Hematopoietic multipotent progenitor cell treated with erythropoietin and hydrocortisone succinate and interleukin-3 and kit ligand, for 8 days (in vitro differentiated cells): ENCODE measurements at regions not wholly inside any gene's neighbourhood (a gene's known extent, or its start where the extent isn't known, plus 50 kb on each side); places are given as distances from the start of the nearest gene placed in this dataset.
"Not testable (repeated sequence)": the region's sequence is repeated elsewhere in the genome, so short reads cannot be mapped to it uniquely, and the experiment has no call there.

Source experiments
- DNase-seq: peaks from one replicate; pipeline ENCODE4 v3.0.0-alpha.2; 2015

- DNase-seq: no peak
These were observed 418.8 kb upstream of the MMS22L start for GRCh38 chr6:97701801-97702200.

GRCh38 chr6:97702248-97702647, 419.2 kb upstream of the MMS22L start:
- DNase-seq: no peak

GRCh38 chr6:97703661-97704060, 420.6 kb upstream of the MMS22L start:
- DNase-seq: peak; percentile 27

GRCh38 chr6:97705568-97705967, 422.6 kb upstream of the MMS22L start:
- DNase-seq: peak; percentile 46

GRCh38 chr6:97712751-97713150, 429.7 kb upstream of the MMS22L start:
- no peak for DNase-seq

GRCh38 chr6:97714772-97715171, 431.8 kb upstream of the MMS22L start:
- no peak for DNase-seq

- no peak for DNase-seq
These were observed 434.1 kb upstream of the MMS22L start for GRCh38 chr6:97717086-97717485.

GRCh38 chr6:97726378-97726777, 443.4 kb upstream of the MMS22L start:
- DNase-seq: no peak

GRCh38 chr6:97732045-97732444, 449.0 kb upstream of the MMS22L start:
- no peak for DNase-seq

- DNase-seq: no peak
These were observed 474.6 kb upstream of the MMS22L start for GRCh38 chr6:97757575-97757974.

GRCh38 chr6:97765461-97765860, 482.4 kb upstream of the MMS22L start:
- DNase-seq: no peak

GRCh38 chr6:97771372-97771771, 488.4 kb upstream of the MMS22L start:
- DNase-seq: no peak

GRCh38 chr6:97775012-97775411, 492.0 kb upstream of the MMS22L start:
- DNase-seq: no peak

GRCh38 chr6:97778290-97779038, 495.4 kb upstream of the MMS22L start:
- no peak for DNase-seq

- not testable (repeated sequence) for DNase-seq
These were observed 496.2 kb upstream of the MMS22L start for GRCh38 chr6:97779039-97779766.

- no peak for DNase-seq
These were observed 508.0 kb upstream of the MMS22L start for GRCh38 chr6:97790926-97791590.

GRCh38 chr6:97805596-97805995, 522.6 kb upstream of the MMS22L start:
- no peak for DNase-seq

GRCh38 chr6:97812940-97813339, 529.9 kb upstream of the MMS22L start:
- DNase-seq: no peak

GRCh38 chr6:97813889-97814567, 531.0 kb upstream of the MMS22L start:
- DNase-seq: no peak

- DNase-seq: no peak
These were observed 532.3 kb upstream of the MMS22L start for GRCh38 chr6:97815301-97815812.

GRCh38 chr6:97816526-97816925, 533.5 kb upstream of the MMS22L start:
- DNase-seq: no peak

- DNase-seq: no peak
These were observed 536.7 kb upstream of the MMS22L start for GRCh38 chr6:97819710-97820109.

- no peak for DNase-seq
These were observed 537.4 kb upstream of the MMS22L start for GRCh38 chr6:97820400-97820799.
